H1 (cell line): ENCODE measurements at regions not wholly inside any gene's neighbourhood (a gene's known extent, or its start where the extent isn't known, plus 50 kb on each side); places are given as distances from the start of the nearest gene placed in this dataset.

ENCODE experiments used
- TAF7 ChIP-seq: optimal IDR thresholded peaks from 2 replicates; pipeline ENCODE3; 2011; ENCODE audit warnings: low read depth, mild to moderate bottlenecking, inconsistent platforms, low read length, moderate library complexity, borderline replicate concordance
- TF ChIP-seq, protein P1 (sequence below): IDR thresholded peaks from 2 replicates; pipeline ENCODE4 v1.6.1; 2012; ENCODE audit warnings: inconsistent platforms

GRCh38 chr4:126396121-126396520 lies 1081.4 kb downstream of the FAT4 start (continued):
- TF ChIP-seq, protein P1, sequence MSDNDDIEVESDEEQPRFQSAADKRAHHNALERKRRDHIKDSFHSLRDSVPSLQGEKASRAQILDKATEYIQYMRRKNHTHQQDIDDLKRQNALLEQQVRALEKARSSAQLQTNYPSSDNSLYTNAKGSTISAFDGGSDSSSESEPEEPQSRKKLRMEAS, result no peak
- TF ChIP-seq TAF7, result no peak
